HUES6 (cell line): ENCODE measurements at regions not wholly inside any gene's neighbourhood (a gene's known extent, or its start where the extent isn't known, plus 50 kb on each side); places are given as distances from the start of the nearest gene placed in this dataset.

Experiments used
- H3K27ac ChIP-seq: 2 replicates; pipeline ENCODE4 v1.7.0; 2013; ENCODE audit warnings: low read depth, mild to moderate bottlenecking, low read length, inconsistent platforms
- H3K27me3 ChIP-seq: 2 replicates; pipeline ENCODE4 v1.6.1; 2013; ENCODE audit warnings: low read length; ENCODE audit not compliant: control insufficient read depth, insufficient read depth
- H3K36me3 ChIP-seq: 2 replicates; pipeline ENCODE4 v1.6.1; 2013; ENCODE audit warnings: low read length; ENCODE audit not compliant: control insufficient read depth, insufficient read depth
- H3K4me1 ChIP-seq: 2 replicates; pipeline ENCODE4 v1.6.1; 2013; ENCODE audit warnings: low read length; ENCODE audit not compliant: control insufficient read depth, insufficient read depth
- H3K4me3 ChIP-seq: 2 replicates; pipeline ENCODE4 v1.5.1; 2013; ENCODE audit warnings: low read depth, low read length
- H3K9ac ChIP-seq: one replicate; pipeline ENCODE4 v1.6.1; 2013; ENCODE audit warnings: mild to moderate bottlenecking, low read length
- H3K9me3 ChIP-seq: 2 replicates; pipeline ENCODE4 v1.6.1; 2013; ENCODE audit warnings: low read depth, low read length; ENCODE audit not compliant: control insufficient read depth, insufficient read depth

DNA sequence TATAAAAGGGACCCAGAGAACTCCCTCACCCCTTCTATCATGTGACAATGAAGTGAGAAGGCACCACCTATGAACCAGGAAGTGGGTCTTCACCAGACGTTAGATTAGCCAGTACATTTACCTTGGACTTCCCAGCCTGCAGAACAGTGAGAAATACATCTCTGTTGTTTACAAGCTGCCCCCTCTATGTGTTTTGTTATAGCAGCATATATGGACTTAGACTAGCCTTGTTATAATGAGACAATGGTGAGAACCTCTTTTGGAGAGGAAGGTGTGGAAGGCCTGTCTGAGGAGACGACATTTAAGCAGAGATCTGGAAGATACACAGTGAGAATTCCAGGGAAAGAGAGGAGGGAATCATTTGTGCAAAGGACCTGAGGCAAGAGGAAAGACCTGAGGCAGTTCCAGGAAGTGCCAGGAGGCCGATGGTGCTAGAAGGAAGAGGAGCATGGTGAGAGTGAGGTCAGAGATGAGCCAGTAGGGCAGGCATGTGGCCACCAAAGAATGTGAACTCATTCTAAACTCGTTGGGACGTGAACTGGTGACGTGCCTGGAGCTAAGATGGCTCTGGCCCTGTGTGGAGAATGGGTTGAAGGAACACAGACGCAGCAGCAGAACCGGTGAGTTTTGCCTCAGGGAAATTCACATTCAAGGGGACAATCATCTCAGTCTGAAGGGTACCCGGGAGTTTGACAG is 98.9 kb upstream of the IRF2BP2 start:
- Histone ChIP-seq H3K4me3 (no peak overlapping the region), H3K36me3 (no peaks in the 10 kb centered on the region), H3K27ac (no peak overlapping the region), H3K4me1 (no peaks in the 10 kb centered on the region), H3K9ac (no peak overlapping the region), H3K9me3 (no peaks in the 10 kb centered on the region), H3K27me3 (no peaks in the 10 kb centered on the region)

DNA sequence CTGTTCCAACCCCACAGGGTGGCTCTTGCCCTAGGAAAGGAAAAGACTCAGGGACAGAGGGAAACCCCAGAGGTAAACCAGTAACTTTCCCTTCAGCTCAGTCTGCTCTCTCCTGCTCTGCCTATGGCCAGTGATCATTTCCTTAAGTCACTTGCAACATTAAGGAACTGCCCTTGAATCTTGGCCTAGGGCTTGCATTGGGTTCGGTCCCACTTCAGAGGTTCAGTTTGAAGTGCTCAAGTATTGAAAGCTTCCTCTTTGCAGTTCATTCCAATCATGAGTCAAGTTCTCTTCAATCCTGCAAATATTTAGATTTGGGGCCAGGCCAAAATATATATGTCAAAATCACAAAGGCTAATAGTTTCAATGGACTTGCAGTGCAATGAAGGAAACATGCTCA is 97.7 kb upstream of the IRF2BP2 start:
- no peak overlapping the region for H3K27ac ChIP-seq
- no peaks in the 10 kb centered on the region for H3K9me3 ChIP-seq
- no peak overlapping the region for H3K9ac ChIP-seq
- H3K27me3 ChIP-seq: no peaks in the 10 kb centered on the region
- H3K4me3 ChIP-seq: no peak overlapping the region
- H3K36me3 ChIP-seq: no peaks in the 10 kb centered on the region
- H3K4me1 ChIP-seq: no peaks in the 10 kb centered on the region

DNA sequence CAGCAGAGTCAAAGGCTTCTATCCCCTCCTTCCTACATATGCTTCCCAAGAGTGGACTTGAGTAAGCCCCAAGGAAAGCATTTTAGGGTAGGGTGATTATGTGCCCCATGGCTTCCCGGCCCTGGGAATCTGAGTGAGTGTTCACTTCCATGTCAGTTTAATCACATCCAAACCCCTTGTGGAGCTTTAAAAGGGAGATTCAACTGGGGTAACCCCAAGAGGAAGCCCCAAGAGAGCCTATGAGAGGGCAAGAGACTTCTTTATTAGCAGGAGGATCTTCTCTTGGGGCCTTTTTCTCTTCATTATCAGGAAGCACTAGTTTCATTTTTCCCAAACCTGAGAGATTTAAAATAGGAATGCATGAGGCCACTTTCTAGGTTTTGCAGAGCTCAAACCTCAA is 97.0 kb upstream of the IRF2BP2 start:
- Histone ChIP-seq H3K4me3 (no peak overlapping the region), H3K27ac (no peak overlapping the region), H3K36me3 (no peaks in the 10 kb centered on the region), H3K9ac (no peak overlapping the region), H3K27me3 (no peaks in the 10 kb centered on the region), H3K9me3 (no peaks in the 10 kb centered on the region), H3K4me1 (no peaks in the 10 kb centered on the region)

DNA sequence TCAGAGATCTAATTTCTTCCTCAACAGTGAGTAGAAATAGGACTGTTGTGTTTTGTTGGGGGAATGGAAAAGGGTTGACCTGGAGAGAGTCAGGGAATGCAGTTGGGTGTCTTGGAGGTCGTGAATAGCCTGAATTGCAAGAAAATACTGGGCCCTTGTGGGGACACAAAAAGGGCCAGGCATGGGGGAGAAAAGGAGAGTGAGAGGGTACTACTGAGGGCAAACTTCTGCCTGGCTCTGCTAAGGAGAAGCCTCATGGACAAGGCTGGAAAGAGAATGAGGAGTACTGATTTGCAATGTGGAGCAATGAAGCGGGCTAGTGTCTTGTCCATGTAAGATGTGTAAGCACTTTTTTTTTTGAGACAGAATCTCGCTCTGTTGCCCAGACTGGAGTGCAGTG is 96.2 kb upstream of the IRF2BP2 start:
- no peak overlapping the region for H3K27ac ChIP-seq
- H3K9ac ChIP-seq: no peak overlapping the region
- no peak overlapping the region for H3K4me3 ChIP-seq
- H3K9me3 ChIP-seq: no peaks in the 10 kb centered on the region
- H3K27me3 ChIP-seq: no peaks in the 10 kb centered on the region
- no peaks in the 10 kb centered on the region for H3K4me1 ChIP-seq
- no peaks in the 10 kb centered on the region for H3K36me3 ChIP-seq

DNA sequence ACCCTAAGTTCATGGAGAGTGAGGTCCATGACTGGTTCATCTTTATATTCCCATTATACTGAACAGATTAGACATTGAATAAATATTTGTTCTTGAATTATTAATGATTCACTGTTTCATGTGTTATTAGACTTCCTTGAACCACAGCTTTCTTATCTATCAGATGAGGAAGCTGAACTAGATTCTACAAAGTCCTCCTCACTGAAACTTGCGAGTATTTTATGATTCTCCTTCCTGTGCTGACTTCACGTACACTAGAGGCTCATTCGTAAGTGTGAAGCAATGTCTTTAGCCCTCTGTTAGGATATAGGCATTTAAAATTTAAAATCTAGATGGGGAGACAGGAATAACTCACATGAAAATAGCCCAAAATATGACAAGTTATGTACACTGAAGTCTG is 95.6 kb upstream of the IRF2BP2 start:
- H3K36me3 ChIP-seq: no peaks in the 10 kb centered on the region
- no peak overlapping the region for H3K27ac ChIP-seq
- no peak overlapping the region for H3K4me3 ChIP-seq
- H3K9me3 ChIP-seq: no peaks in the 10 kb centered on the region
- H3K9ac ChIP-seq: no peak overlapping the region
- no peaks in the 10 kb centered on the region for H3K4me1 ChIP-seq
- H3K27me3 ChIP-seq: no peaks in the 10 kb centered on the region

DNA sequence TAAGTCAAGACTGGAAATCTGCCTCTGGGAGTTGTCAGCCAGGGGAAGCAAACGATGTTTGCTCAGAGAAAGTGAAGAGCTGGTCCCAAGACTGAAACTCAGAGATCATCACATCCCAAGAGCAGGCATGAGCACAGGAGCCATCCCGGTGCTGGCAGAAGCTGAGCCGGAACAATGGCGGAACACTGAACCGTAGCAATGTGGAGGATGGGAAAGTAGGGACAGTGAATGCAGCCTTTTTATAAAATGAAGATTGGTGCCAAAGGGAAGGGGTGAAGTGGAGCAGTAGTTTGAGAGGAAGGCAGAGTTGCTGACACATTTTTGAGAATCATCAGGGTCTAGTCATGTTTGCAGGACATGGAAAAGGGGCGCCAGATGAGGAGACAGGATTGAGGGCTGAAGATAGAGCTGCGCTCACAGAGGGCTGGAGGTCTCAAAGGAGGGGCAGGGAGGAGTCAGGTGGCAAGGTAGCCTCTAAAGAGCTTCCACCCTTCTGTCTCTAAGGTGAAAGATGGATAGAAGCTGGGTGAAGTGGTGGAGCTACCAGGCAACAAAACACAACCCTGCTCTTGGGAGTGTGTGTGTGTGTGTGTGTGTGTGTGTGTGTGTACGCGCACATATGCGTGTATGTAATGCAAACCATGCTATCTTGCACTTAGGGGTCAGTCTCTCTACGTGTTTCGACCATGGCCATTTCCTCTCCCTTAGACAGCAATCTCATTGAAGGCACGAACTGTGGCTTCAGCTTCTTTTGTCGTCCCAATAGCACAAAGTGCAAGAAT is 94.3 kb upstream of the IRF2BP2 start:
- H3K4me1 ChIP-seq: no peaks in the 10 kb centered on the region
- no peaks in the 10 kb centered on the region for H3K9me3 ChIP-seq
- H3K27me3 ChIP-seq: no peaks in the 10 kb centered on the region
- no peak overlapping the region for H3K27ac ChIP-seq
- H3K9ac ChIP-seq: no peak overlapping the region
- no peak overlapping the region for H3K4me3 ChIP-seq
- H3K36me3 ChIP-seq: no peaks in the 10 kb centered on the region

DNA sequence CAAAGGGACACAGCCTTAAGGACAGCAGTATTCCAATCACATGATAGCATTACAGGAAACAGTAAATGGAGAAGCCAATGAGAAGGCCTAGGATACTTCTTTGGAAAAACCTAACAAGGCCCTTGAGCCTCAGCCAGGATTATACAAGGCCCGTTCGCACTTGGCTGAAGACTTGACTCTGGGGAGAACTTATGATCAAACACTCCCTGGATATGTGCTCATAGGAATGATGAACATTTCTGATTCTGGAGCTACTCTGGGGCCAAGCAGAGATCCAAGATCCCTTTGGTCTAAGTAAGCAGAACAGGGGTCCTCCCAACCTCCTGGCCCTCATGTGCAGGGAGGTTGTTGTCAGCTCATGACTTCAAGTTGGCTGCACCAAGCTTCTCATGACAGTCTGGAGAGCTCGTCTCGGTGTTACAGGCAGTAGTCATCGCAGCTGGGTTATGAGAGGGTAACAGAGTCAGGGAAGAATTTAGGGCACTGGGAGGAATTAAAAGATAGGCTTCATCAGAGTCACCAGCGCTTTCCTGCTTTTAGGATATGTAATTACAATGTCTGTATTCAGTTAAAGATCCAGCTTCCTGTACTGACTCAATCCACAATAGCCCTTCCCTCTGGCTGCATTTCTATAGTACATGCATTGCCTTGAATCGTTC is 92.5 kb upstream of the IRF2BP2 start:
- no peak overlapping the region for H3K4me3 ChIP-seq

DNA sequence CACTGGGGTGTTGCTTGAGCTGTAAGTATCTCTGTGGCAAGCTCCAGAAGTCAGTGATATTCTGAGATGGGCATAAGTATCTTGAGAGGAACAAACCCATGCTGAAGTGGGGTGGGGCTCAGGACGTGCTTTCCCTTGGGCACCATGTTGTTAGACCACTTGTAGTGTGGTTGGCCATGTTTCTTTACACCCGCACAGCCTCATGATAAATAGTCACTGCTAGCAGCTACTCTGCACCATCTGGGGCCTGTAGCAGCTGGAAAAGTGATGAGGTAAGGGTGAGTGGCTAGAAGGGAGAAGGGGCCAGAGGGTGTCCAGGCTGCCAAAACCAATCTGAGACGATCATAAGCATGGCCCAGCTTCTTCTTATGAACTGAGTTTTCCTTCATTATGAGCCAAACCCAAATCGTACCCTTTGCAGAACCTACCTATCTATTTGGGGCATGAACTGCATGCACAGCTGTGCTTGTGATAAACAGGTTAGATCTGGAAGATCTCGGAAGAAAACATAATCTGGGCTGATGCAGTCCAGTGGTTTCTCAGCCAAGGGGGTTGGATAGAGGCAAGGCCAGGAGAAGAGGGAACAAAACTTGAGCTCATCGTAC is 91.9 kb upstream of the IRF2BP2 start:
- H3K9me3 ChIP-seq: no peaks in the 10 kb centered on the region
- H3K4me3 ChIP-seq: no peak overlapping the region
- no peaks in the 10 kb centered on the region for H3K4me1 ChIP-seq
- H3K36me3 ChIP-seq: no peaks in the 10 kb centered on the region
- H3K27ac ChIP-seq: no peak overlapping the region
- no peaks in the 10 kb centered on the region for H3K27me3 ChIP-seq
- H3K9ac ChIP-seq: no peak overlapping the region

More for the DNA sequence above, 92.5 kb upstream of the IRF2BP2 start:
- Histone ChIP-seq H3K9me3 (no peaks in the 10 kb centered on the region), H3K9ac (no peak overlapping the region), H3K27ac (no peak overlapping the region), H3K27me3 (no peaks in the 10 kb centered on the region), H3K36me3 (no peaks in the 10 kb centered on the region), H3K4me1 (no peaks in the 10 kb centered on the region)

DNA sequence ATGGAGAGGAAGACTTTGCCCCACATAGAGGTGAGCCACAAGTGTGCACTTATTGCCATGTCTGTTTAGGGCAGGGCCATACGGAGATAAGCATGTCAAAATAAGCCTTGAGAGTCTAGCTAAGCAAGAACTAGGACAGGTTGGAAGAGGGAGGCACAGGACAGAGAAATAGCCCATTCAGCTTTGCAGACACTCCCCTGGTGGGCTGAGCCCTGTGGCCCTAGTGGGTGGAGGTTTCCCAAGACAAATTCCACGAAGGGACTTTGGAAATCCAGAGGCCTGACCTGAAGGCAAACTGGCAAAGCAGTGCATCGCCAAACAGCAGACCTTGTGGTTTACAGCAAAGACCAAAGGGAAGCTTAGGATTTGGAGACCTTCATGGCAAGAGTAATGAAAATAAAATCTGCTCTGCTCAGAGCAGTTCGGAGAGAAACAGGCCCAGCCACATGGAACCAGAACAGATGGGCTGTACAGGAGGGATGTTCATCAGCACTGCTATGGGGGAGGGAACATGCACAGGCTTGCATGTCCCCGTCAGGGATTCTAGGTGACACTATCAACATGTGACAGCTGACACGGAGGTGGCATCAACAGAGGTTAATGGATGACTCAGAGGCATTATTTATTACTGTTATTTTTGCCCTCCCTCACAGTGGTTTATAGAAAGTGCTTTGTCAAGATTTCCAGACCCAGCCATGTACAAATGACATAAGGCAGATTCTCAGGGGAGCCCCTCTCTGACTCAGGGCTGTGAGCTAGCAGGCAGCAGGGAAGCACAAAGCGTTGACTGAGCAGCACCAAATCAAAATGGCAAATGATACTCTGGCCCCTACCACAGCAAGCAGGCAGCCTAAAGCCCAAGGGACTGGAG is 90.1 kb upstream of the IRF2BP2 start:
- Histone ChIP-seq H3K4me1 (no peaks in the 10 kb centered on the region), H3K27ac (no peak overlapping the region), H3K4me3 (no peak overlapping the region), H3K27me3 (no peaks in the 10 kb centered on the region), H3K9me3 (no peaks in the 10 kb centered on the region), H3K9ac (no peak overlapping the region), H3K36me3 (no peaks in the 10 kb centered on the region)

DNA sequence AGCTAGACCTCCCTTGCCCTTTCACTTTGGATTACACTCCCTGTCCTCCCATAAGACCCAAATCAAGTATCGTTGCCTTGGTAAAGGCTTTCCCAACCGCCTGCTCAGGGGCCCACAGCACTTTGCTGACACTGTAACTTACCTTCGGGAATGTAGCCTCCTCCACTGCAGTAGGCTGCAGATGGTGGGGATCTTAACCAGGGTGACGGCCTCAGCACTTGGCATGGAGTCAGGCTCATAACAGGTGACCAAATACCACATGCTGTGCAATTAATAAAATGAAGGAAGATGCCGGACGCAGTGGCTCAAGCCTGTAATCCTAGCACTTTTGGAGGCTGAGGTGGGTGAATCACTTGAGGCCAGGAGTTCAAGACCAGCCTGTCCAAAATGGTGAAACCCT is 88.7 kb upstream of the IRF2BP2 start:
- Histone ChIP-seq H3K4me1 (no peaks in the 10 kb centered on the region), H3K27me3 (no peaks in the 10 kb centered on the region), H3K4me3 (no peak overlapping the region), H3K27ac (no peak overlapping the region), H3K9ac (no peak overlapping the region), H3K36me3 (no peaks in the 10 kb centered on the region), H3K9me3 (no peaks in the 10 kb centered on the region)
